AG09309 (cell line): ENCODE measurements at regions not wholly inside any gene's neighbourhood (a gene's known extent, or its start where the extent isn't known, plus 50 kb on each side); places are given as distances from the start of the nearest gene placed in this dataset.
A peak's percentile ranks its signal among the peaks of the same experiment; 100 is the strongest.

Source experiments
- DNase-seq: peaks from one replicate; pipeline ENCODE4 v3.0.0-alpha.2; 2010; ENCODE audit warnings: low read depth
- H3K4me3 ChIP-seq: 2 replicates; pipeline ENCODE4 v1.5.1; 2011; ENCODE audit warnings: mild to moderate bottlenecking, low read depth, low read length, moderate library complexity; ENCODE audit not compliant: control insufficient read depth
- TF ChIP-seq, protein P1 (sequence below): IDR thresholded peaks from 2 replicates; pipeline ENCODE4 v1.5.1; 2011; ENCODE audit warnings: mild to moderate bottlenecking, low read depth, low read length, inconsistent platforms; ENCODE audit not compliant: insufficient read depth, control insufficient read depth; ENCODE audit errors: missing control alignments

DNA sequence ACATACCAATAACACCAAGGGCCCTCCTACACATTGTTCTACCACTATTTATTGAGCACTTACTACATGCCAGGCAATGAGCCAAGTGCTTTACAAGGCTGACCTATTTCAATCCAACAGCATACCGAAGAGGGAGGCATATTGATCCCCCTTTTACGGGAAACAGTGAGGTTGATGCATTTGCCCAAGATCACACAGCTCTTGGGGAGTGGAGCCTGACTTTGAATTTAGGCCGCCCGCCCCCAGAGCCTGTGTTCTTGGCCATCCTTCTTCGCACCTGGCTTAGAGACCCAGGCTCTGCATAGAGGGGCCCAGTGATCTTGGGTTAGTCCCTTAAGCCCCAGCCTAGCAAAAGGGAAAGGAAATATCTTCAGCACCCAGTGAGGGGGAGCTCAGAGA lies 158.1 kb upstream of the IER5L start:
- H3K4me3 ChIP-seq = peak overlapping the region; percentile 31
- TF ChIP-seq, protein P1, sequence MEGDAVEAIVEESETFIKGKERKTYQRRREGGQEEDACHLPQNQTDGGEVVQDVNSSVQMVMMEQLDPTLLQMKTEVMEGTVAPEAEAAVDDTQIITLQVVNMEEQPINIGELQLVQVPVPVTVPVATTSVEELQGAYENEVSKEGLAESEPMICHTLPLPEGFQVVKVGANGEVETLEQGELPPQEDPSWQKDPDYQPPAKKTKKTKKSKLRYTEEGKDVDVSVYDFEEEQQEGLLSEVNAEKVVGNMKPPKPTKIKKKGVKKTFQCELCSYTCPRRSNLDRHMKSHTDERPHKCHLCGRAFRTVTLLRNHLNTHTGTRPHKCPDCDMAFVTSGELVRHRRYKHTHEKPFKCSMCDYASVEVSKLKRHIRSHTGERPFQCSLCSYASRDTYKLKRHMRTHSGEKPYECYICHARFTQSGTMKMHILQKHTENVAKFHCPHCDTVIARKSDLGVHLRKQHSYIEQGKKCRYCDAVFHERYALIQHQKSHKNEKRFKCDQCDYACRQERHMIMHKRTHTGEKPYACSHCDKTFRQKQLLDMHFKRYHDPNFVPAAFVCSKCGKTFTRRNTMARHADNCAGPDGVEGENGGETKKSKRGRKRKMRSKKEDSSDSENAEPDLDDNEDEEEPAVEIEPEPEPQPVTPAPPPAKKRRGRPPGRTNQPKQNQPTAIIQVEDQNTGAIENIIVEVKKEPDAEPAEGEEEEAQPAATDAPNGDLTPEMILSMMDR = no peak
- DNase-seq = peak; percentile 82

DNA sequence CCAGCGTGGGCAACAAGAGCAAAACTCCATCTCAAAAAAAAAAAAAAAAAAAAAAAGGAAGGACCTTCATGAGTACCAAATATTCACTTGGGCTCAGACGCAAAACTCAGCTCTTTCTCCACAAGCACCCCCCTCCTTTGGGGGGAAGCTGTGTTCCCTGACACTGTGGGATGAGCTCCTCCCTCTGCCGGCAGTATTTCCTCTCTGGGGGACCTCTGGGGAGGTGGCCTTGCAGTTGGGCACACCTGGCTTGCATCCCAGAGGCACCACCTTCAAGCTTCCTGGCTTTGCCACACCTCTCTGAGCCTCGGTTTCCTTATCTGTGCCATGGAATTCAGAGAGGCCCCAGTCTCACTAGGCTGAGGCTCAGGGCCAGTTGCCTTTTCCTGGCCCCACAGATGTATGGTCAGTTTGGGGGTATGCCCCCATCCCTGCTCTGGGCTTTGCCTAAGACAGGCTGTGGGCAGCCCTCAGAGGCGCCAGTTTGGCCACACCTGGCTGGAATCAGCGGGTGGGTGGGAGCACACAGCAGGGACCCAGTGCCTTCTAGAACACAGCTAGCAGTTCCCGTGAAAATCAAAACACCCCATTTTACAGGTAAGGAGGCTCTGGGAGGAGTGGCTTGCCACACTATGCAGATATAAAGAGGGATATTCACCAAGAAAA lies 157.5 kb upstream of the IER5L start:
- DNase-seq = no peak
- no peak overlapping the region for H3K4me3 ChIP-seq
- TF ChIP-seq, protein P1 = no peak

GRCh38 chr9:129334105-129334935 lies 156.3 kb upstream of the IER5L start:
- no peak overlapping the region; the same call in 1 of the 2 replicates for H3K4me3 ChIP-seq
- peak; percentile 87 for DNase-seq
- TF ChIP-seq, protein P1 = no peak

GRCh38 chr9:129333617-129334104 lies 155.6 kb upstream of the IER5L start:
- TF ChIP-seq, protein P1 = no peak
- no peak for DNase-seq
- no peak overlapping the region for H3K4me3 ChIP-seq

GRCh38 chr9:129332581-129332980 lies 154.5 kb upstream of the IER5L start:
- TF ChIP-seq, protein P1 = no peak
- no peak overlapping the region for H3K4me3 ChIP-seq
- DNase-seq = no peak

DNA sequence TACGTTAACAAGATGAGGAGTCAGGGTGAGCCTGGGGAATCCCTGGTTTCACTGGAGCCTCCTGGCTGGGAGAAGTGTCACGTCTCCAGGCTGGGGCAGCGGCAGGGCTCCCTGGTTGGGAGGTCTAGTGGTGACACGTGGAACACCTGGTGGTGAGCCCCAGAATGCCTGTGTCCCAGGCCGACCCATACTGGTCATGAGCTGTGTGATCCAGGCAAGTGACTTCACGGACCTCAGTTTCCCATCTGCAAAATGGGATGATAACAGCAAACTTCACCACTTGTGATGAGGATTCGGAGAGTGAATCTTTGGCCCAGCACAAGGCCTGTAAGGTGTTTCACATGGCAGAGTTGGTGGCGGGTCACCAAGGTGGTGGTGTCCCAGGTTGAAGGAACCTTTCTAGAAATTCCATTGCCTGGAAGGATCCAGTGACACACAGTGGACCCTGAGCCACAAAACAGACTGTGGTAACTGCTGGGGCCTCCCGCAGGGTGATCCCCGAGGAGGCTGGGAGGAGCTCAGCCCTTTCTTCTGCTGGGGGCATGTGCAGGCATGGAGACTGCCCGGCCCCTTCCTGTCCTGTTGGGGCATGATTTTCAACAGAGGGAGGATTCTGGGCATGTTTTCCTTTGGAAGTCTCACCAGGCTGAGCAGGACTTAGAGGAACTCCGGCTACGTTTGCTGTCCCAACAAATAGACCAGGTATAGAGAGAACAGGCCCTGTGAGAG lies 153.9 kb upstream of the IER5L start:
- DNase-seq = no peak
- H3K4me3 ChIP-seq = no peak overlapping the region
- TF ChIP-seq, protein P1 = no peak
